HEK293T (cell line): ENCODE measurements at regions not wholly inside any gene's neighbourhood (a gene's known extent, or its start where the extent isn't known, plus 50 kb on each side); places are given as distances from the start of the nearest gene placed in this dataset.

Source experiments
- CTBP1 ChIP-seq: fragments of 450-650 bp; IDR thresholded peaks from 2 replicates; pipeline ENCODE4 v1.6.1; 2016; ENCODE audit warnings: borderline replicate concordance
- FOXA1 ChIP-seq: fragments of 450-650 bp; IDR thresholded peaks from 2 replicates; pipeline ENCODE4 v1.6.1; 2016; ENCODE audit warnings: mild to moderate bottlenecking
- NFRKB ChIP-seq: fragments of 450-650 bp; IDR thresholded peaks from 2 replicates; pipeline ENCODE4 v1.6.1; 2016; ENCODE audit warnings: mild to moderate bottlenecking, moderate library complexity
- SP1 ChIP-seq: fragments of 450-650 bp; IDR thresholded peaks from 2 replicates; pipeline ENCODE4 v1.6.1; 2017
- SUZ12 ChIP-seq: fragments of 450-650 bp; IDR thresholded peaks from 2 replicates; pipeline ENCODE4 v1.6.1; 2016; ENCODE audit warnings: mild to moderate bottlenecking
- TARDBP ChIP-seq: fragments of 450-650 bp; IDR thresholded peaks from 2 replicates; pipeline ENCODE4 v1.6.1; 2016

DNA sequence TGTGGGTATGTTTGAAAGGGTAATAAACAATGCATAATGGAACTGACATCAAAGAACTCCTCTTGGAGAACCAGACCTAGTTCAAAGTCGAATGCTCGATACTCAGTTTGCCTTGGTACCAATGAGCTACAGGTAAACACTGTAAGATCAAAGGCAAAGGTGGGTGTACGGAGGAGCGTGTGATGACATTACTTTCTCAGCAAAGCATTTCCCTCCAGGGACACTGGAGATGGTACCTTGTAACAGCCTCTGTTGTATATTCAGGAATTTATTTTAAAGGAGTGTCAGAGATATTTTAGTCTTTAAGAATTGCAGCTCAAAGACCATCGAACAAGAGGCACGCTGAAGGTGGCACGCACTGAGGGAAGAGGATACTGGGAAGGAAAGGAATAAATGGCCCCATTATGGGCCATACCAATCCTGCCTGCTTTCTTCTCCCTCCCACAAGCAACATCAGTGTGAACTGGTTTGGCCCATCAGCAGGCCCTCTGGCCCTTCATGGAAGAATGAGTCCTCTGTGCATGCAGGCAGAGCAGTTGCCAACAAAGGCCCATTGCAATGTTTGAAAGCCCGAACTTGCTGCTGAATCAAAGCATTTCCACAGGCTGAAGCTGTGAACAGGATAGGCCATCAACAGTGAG lies 410.2 kb downstream of the ACTL7B start:
- TF ChIP-seq NFRKB (no peak), SP1 (no peak), CTBP1 (no peak), SUZ12 (no peak), FOXA1 (no peak), TARDBP (no peak)
